Activated T-cell treated with anti-CD3 and anti-CD28 coated beads, Interleukin-2, amount 50 U/mL, for 48 hours (primary cell): ENCODE measurements at regions not wholly inside any gene's neighbourhood (a gene's known extent, or its start where the extent isn't known, plus 50 kb on each side); places are given as distances from the start of the nearest gene placed in this dataset.
"Not testable (repeated sequence)": the region's sequence is repeated elsewhere in the genome, so short reads cannot be mapped to it uniquely, and the experiment has no call there.

Experiments
- DNase-seq, 2 experiments: peaks; one replicate each; pipeline ENCODE4 v3.0.0-alpha.2; 2020

DNA sequence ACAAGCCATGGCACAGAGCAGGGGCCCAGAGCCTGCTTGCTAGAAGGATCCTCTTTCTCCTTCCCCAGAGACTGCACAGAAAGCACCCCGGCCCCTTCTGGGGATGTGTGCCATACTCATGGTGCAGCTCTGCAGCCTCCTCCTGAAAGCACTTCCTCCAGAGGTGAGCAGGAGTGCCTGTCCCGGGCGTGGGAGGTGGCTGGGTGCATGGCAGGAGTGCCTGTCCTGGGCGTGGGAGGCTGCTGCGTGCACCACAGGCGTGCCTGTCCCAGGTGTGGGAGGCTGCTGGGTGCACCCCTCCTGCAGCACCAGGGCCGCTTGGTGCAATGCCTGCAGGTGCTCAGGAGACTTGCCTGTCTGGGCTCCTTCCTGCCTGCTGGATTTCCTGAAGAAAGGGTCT is 913.3 kb downstream of the UQCRFS1 start:
- no peak for DNase-seq

DNA sequence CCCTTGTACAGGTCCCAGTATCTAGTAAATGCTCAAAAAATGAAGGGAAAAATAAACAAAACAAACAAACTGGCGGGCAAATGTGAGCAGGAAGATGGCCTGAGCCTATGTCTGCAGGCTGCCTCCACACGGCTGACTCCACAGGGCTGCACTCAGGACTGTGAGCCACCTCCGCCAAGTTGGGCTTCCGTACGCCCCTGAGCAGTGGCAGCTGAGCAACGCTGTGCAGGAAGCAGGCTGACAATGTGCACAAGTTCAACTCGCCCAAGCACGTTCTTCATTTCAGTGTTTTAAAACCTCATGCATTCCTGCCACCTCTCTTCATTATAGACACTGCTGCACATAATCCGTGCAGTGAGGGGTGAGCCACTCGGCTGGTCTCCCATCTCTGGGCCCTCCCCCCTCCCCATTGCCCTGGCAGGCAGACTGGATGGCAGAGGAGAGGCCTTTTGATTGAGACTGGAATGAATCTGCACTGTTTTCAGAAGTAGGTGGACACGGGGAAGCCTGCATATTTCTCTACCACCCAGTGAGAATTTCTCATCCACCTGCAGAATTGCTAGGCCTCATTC is 915.3 kb downstream of the UQCRFS1 start:
- no peak for DNase-seq

DNA sequence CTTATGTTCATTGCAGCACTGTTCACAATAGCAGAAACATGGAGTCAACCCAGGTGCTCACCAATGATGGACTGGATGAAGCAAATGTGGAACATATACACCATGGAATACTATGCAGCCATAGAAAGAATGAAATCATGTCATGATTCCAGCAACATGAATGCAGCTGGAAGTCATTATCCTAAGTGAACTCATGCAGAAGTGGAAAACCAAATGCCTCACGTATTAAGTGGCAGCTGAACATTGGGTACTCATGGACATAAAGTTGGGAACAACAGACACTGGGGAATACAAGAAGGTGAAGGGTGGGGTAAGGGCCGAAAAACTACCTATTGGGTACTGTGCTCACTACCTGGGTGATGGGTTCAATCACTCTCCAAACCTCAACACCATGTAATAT is 915.9 kb downstream of the UQCRFS1 start:
- DNase-seq = no peak

DNA sequence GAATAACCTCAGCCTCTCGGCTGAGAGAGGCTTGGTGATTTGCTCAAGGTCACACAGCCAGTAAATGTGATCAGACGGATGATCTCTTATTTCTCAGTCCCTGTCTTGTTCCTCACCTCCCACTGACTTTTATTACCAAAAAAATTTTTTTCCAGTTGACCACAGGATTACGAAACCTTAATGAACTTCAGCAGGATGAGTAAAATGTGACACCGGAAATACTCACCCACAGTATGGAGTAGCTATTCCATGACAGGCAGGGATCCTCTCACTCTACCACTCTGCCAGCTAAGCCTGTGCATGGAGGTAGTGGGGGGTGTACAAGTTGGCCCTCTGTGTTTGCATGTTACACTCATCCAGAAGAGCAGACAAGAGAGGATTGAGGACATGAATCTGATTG is 916.4 kb downstream of the UQCRFS1 start:
- DNase-seq = no peak

DNA sequence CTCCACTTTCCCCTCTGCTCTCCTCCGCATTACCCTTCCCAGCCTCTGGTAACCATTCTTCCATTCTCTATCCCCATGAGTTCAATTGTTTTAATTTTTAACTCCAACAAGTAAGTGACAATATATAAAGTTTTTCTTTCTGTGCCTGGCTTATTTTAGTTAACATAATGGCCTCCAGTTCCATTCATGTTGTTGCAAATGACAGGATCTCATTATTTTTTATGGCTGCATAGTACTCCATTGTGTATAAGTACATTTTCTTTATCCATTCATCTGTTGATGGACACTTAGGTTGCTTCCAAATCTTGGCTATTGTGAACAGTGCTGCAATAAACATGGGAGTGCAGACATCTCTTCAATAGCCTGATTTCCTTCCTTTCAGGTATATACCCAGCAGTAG is 918.0 kb downstream of the UQCRFS1 start:
- DNase-seq = not testable (repeated sequence)

DNA sequence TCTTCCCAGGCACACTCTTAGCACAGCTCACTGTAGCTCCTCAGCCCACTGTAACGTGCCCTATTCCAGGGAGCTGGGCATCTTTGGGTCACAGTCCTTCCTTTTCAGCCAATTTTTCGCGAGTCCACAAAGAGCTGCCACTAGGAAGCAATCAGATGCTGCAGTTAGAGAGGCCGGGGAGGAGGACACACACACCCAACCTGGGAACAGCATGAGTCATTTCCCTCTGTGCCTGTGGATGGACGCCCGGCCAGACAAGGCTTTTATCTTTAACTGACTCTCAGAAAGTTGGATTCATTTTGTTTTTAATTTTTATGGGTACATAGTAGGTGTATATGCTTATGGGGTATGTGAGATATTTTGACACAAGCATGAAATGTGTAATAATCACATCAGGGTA is 918.6 kb downstream of the UQCRFS1 start:
- DNase-seq = no peak

DNA sequence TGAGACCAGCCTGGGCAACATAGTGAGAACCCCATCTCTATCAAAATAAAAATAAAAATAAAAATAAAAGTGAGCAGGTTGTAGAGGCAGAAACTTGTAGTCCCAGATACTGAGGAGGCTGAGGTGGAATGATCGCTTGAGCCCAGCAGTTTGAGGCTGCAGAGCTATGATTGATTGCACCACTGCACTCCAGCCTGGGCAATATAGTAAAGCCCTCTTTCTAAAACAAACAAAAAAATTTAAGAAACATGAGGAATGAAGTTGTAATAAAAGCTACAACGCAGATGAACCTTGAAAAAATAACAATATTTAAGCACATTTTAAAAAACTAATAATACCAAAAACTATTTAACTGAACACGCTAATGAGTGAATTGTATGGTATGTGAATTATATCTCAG is 919.3 kb downstream of the UQCRFS1 start:
- DNase-seq = no peak

DNA sequence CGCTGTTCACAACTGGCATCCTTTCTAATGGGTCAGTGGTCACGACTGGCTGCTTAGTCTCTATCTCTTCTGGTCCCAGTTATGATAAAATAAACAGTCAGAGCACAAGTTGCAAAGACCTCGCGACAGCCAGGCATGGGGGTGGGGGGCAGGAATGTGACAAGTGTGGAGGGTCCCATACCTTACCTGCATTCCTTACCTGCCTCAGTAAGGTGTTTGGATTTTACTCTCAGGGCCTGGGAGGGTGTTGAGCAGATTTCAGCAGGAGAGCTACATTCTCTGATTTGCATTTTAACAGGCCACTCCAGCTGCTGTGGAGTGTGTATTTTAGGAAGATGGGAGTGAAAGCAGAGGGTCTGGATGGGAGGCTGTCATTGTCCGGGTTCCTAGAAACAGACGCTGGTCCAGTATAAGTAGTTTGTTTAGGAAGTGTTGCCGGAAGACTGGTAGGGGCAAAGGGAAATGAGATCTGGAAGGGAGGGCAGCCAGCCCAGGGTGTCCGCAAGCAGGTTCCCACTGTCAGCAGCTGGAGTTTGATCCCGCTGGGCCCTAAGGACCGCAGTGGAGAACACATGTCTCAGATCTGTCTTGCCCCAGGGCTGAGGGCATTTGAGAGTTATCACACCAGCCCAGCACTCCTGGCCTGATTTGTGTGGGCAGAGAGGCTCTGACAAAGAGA is 920.0 kb downstream of the UQCRFS1 start:
- DNase-seq = no peak

DNA sequence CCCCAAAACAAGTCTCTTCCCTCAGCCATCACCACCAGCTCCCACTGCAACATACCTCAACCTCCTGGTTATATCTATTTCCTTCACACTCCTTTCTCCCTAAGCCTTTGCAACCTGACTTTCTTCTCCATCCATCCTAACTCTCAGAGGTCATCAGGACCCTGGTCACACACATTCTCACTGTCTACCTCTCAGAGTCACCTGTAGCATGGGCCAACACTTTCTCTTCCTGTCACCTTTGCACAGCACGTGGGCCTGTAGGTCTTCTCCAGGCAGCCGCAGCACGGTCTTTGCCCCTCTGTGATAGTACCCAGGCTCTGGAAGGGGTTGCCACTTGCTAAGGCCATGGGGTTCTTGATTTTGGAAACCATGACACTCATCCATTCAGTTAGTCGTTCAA is 921.1 kb downstream of the UQCRFS1 start:
- DNase-seq = no peak

DNA sequence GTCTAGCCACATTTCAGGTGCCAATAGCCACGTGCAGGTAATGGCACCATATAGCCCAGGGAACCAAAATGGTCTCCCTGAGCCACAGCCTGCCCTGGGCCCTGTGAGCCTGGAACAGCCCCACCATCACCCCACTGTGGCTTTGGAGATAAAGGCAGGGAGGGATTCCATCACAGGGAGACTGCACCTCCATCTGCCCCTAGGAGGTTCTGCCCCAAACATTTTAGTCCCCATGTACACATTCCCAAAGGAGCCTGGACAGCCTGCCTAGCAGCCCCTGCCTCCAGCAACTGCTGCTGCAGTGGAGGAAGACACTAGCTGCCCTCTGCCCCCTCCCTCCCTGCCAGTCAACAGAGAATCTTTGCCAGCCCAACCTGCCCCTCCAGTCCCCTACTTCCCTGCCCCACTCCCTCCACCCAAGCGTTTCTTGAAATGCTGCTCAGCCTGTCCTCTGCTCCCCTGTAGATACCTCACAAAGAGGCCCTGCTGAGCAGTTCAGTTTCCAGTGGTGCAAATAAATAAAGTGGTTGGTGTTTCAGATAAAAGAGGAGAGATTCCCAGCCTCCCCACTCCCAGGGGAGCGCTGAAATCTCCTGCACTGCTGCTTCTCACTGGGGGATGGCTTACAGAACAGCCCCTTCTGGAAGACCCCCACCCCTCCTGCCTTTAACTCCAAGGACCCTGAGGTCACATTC is 921.8 kb downstream of the UQCRFS1 start:
- no peak for DNase-seq

DNA sequence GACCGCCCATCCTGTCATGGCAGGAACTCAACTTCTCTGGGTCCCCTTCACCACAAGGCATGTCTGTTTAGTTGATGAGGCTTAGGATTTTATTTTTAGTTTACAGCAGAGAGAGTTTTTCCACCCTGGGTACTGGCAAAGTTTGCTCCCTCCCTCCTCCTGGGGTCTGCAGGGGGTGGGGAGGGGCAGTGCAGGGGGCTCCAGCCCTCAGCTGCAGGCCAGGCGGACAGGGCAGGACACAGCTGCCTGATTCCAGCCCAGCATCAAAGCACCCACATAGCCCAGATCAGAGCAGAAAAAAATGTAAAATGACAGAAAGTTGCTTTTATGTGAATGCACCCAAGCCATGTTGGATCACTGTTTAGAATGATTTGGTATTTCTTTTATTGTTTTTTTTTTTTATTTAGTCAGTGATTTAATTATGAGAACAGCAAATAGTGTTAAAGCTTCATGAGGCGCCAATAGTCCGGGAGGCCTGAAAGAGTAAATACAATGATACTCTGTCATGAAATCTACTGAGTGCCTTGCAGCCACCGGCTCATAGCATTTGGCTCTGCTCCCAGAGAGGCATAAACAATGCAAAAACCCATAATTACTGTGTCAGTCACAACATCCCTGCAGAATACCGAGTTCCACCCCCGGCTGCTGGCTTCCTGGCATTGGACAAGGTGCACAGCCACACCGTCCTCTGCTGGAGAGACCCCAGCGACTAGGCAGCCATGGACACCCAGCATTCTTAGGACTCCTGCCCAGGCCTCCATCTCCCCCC is 923.5 kb downstream of the UQCRFS1 start:
- no peak for DNase-seq

DNA sequence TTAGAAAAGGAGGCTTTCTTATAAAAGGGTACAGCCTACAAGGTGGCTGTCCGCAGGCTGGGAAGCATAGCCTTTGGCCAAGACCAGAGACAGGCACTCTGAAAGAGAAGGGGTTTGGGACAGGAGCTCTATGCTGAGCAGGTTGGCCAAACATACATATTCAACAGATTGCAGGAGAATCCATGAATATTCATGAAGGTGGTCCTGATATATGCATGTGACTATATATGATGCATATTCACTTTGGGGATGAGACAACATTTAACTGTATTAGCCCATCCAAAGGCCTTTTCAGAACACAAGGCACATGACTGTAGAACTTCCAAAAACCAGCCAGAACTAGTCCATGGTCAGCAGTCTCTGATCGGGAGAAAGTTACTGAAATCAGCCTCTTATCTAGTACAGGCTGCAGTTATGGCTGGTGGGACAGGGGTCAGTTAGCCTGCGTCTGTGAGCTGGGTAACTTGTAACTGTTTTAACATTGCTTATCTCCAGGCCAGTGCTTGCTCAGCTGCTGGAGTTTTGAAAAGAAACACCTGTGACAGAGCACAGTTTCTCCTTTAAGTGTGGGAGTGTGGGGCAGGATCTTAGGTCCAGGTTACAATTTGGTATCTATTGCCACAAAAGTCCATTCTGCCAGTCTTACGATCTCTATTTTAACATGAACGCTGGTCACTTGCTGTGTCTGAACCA is 924.2 kb downstream of the UQCRFS1 start:
- no peak for DNase-seq

DNA sequence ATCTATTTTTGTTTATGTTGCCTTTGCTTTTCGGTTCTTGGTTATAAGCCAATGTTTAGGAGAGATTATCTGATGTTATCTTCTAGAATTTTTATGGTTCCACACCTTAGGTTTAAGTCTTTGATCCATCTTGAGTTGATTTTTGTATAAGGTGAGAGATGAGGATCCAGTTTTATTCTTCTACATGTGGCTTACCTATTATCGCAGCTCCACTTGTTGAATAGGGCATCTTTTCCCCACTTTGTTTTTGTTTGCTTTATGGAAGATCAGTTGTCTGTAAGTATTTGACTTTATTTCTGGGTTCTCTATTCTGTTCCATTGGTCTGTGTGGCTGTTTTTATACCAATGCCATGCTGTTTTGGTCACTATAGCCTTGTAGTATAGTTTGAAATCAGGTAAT is 927.0 kb downstream of the UQCRFS1 start:
- no peak for DNase-seq

DNA sequence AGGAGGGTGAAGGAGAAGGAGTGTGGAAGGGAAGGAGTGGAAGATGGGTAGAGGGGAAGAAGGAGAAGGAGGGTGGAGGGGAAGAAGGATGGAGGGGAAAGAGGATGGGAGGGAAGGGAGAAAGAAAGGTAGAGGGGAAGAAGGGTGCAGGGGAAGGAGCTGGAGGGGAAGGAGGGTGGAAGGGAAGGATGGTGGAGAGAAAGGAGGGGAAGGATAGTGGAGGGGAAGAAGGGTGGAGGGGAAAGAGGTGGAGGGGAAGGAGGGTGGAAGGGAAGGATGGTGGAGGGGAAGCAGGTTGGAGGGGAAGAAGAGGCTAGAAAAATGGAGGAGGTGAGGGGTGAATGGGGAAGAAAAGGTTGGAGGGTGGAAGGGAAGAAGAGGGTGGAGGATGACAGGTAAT is 927.9 kb downstream of the UQCRFS1 start:
- no peak for DNase-seq

DNA sequence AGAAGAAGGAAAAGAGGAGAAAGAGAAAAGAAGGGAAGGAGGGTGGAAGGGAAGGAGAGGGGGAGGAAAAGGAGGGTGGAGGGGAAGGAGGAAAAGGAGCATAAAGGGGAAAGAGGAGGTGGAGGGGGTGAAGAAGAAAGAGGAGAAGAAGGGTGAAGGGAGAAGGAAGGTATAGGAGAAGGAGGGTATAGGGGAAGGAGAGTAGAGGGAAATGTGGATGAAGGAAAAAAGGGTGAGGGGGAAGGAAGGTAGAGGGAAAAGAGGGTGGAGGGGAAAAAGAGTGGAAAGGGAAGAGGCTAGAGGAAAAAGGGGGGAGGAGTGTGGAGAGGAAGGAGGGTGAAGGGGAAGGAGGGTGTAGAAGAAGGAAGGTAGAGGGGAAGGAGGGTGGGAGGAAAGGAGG is 928.6 kb downstream of the UQCRFS1 start:
- no peak for DNase-seq

DNA sequence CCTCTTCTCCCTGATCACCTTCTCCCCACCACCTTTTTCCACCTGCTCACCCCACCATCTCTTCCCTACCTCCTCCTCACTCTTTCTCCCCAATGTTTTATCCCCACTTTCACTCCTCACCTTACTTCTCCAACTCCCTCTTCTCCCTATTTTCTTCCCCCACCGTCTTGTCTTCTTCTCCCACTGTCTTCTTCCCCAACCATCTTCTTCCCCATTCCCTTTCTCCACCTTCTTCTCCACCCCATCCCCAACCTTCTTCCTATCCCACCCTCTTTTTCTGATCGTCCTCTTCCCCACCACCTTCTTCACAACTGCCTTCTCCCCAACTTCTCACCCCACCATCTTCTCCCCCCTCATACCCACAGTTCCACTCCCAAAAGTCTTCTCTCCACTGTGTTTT is 929.4 kb downstream of the UQCRFS1 start:
- no peak for DNase-seq

DNA sequence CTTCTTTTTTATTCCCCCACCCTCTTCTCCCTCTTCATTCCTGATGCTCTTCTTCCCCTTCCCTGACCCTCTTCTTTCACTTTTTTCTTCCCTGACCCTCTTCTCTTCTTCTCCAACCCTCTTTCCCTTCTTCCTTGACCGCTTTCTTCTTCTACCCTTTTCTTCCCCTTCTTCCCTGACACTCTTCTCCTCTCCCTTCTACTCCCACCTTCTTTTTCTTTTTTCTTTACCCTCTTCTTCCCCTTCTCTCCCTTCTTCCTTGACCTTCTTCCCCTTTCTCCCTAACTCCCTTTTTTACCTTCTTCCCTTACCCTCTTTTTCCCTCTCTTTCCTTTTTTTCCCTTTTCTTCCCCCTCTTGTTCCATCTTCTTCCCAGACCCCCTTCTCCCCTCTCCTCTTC is 931.3 kb downstream of the UQCRFS1 start:
- no peak for DNase-seq

DNA sequence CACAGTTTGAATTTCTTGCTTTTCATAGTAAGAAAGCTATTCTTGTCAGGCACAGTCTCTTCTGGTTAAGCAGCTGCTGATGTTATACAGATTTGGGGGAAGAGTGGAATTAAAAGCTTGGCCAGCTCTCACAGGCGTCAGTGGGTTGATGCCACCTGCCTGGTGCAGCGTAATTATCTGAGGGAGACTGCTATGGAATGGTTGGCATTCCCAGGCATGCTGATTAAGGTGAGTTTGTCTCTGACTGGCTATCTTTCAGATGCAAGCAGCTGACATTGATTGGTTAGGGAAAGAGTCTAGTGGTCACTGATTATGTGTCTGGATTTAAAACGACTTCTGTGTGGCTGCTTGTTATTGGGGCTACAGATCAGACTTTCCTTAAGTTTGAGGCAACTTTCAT is 948.4 kb downstream of the UQCRFS1 start:
- no peak for DNase-seq

DNA sequence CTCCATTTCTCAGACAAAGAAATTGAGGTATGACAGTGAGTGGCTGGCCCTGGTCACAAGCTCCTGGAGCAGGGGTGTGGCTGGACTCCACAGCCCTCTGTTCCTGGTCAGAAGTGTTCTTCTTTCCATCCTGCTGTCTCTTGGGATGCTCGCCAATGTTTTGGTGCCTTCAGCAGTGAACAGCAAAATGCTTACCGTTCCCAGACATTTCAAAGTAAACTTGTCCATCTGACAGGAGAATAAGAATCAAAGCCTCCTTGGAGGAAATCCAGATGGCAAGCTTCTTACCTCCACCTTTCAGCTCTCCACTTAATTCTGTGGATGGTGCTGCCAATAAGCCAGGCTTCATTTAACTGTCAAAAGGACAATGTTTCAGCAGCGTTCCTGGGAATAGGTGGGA is 954.1 kb downstream of the UQCRFS1 start:
- no peak for DNase-seq

DNA sequence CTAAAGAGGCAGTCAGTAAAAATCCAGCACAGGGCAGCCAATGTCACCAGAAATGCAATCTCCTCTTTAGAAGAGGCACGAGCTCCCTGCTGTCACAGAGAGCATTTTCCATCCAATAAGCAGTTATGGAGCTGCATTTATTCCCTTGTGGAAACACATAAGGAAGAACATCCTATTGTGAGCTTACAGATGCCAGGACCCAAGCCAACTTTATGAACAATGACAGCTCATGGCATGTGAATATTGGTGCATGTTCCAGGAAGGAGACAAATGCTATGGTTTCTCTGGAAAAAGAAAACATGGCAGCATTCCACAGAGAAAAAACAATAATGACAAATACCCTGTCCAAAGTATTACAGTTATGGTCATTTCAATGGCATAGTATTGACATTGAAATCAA is 955.6 kb downstream of the UQCRFS1 start:
- DNase-seq = no peak

DNA sequence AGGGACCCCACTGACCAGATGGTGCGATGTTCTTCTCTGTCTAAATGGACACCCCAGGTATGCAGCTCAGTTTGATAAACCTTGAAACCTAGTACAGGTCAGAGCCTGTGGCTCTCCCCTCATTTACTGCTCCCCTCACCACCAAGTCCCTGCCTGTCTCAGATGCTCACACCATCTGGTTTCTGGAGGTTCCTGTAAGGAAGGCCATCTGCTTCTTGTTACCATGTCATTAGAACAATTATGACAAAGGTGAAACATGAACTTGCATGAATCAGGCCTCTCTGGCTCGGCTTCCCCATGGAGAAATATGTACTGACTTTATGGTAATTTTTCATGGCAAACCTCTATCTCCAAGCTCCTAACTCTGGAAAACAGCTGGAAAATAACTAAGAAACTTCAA is 965.7 kb downstream of the UQCRFS1 start:
- no peak for DNase-seq

DNA sequence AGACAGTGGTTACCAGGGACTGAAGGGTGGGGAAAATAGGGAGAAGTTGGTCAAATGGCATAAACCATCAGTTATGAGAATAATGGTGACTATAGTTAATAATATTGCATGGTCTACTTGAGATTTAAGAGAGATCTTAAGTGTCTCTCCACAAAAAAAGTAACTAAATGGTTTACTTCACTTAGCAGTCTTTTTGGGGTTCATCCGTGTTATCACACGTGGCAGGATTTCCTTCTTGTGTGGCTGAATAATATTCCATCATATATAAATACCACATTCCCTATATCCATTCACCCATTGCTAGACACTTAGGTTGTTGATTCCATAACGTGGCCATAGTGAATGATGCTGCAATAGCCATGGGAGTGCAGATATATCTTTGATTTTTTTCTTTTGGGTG is 967.0 kb downstream of the UQCRFS1 start:
- DNase-seq = no peak

DNA sequence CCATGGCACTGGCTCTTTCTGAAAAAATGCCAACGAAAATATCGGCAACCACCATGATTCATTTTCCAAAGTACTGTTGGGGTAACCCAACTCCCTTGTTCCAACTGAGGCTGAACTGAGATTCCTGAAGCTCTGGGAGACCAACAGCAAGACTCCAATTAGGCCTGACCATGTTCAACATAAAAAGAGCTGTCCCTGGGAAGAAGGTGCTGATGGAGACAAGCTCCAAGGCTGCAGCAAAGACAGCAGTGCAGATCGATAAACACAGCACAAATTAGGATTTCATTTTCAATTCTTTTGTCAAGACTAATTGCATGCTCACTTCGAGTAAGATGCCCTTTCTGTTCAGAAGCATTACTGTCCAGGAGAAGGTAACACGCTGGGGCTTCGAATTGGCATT is 968.0 kb downstream of the UQCRFS1 start:
- DNase-seq = no peak
